Omental fat pad (tissue), 3 donors: ENCODE measurements at regions not wholly inside any gene's neighbourhood (a gene's known extent, or its start where the extent isn't known, plus 50 kb on each side); places are given as distances from the start of the nearest gene placed in this dataset.

Experiments
- ATAC-seq: fragments of 150-250 bp; one replicate; pipeline ENCODE4 v1.9.1; 2016; ENCODE audit warnings: mild to moderate bottlenecking, moderate library complexity; ENCODE audit not compliant: low FRiP score
- DNase-seq: peaks from one replicate; pipeline ENCODE4 v3.0.0-alpha.2; 2019; ENCODE audit warnings: low spot score
- TF ChIP-seq, protein P1 (sequence below), 3 donors: fragments of 450-650 bp; IDR thresholded peaks; one replicate each; pipeline ENCODE4 v1.5.1; 2016 to 2017; ENCODE audit warnings: antibody characterized with exemption in 3 of 3, mild to moderate bottlenecking in 3 of 3, moderate library complexity in 2 of 3

- TF ChIP-seq, protein P1, sequence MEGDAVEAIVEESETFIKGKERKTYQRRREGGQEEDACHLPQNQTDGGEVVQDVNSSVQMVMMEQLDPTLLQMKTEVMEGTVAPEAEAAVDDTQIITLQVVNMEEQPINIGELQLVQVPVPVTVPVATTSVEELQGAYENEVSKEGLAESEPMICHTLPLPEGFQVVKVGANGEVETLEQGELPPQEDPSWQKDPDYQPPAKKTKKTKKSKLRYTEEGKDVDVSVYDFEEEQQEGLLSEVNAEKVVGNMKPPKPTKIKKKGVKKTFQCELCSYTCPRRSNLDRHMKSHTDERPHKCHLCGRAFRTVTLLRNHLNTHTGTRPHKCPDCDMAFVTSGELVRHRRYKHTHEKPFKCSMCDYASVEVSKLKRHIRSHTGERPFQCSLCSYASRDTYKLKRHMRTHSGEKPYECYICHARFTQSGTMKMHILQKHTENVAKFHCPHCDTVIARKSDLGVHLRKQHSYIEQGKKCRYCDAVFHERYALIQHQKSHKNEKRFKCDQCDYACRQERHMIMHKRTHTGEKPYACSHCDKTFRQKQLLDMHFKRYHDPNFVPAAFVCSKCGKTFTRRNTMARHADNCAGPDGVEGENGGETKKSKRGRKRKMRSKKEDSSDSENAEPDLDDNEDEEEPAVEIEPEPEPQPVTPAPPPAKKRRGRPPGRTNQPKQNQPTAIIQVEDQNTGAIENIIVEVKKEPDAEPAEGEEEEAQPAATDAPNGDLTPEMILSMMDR (IDR thresholded peaks at IDR 0.05): no peak
- ATAC-seq: no peak
- no peak for DNase-seq
Measured at GRCh38 chr2:121052023-121052422, 233.0 kb downstream of the TFCP2L1 start.

- DNase-seq: no peak
- TF ChIP-seq, protein P1 (IDR thresholded peaks at IDR 0.05): no peak
- ATAC-seq: no peak
Measured at GRCh38 chr2:121052521-121052920, 232.5 kb downstream of the TFCP2L1 start.

GRCh38 chr2:121055088-121055487, 229.9 kb downstream of the TFCP2L1 start:
- ATAC-seq (no peak), DNase-seq (no peak)
- TF ChIP-seq, protein P1 (IDR thresholded peaks at IDR 0.05): no peak

DNA sequence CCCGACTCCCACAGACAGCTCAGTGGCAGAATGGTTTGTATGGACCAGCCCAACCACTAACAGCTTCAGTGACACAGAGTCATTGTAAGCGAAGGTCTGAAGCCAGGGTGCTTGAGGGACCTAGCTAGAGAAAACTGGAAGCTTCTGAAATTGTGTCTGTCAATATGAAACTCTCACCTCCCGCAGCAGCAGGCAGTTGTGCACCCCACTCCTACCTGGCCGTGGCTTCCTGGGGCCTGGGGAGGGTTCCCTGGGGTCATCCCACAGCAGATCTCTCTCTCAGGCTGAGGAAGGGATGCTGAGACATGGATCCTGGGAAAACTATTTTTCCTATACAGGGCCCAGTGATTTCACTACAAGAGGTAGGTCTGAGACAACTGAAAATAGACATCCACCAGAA, 229.5 kb downstream of the TFCP2L1 start:
- DNase-seq (no peak), ATAC-seq (no peak)
- TF ChIP-seq, protein P1 (IDR thresholded peaks at IDR 0.05): no peak

GRCh38 chr2:121058852-121059558, 226.0 kb downstream of the TFCP2L1 start:
- ATAC-seq: no peak
- TF ChIP-seq, protein P1 (IDR thresholded peaks at IDR 0.05): no peak
- no peak for DNase-seq

DNA sequence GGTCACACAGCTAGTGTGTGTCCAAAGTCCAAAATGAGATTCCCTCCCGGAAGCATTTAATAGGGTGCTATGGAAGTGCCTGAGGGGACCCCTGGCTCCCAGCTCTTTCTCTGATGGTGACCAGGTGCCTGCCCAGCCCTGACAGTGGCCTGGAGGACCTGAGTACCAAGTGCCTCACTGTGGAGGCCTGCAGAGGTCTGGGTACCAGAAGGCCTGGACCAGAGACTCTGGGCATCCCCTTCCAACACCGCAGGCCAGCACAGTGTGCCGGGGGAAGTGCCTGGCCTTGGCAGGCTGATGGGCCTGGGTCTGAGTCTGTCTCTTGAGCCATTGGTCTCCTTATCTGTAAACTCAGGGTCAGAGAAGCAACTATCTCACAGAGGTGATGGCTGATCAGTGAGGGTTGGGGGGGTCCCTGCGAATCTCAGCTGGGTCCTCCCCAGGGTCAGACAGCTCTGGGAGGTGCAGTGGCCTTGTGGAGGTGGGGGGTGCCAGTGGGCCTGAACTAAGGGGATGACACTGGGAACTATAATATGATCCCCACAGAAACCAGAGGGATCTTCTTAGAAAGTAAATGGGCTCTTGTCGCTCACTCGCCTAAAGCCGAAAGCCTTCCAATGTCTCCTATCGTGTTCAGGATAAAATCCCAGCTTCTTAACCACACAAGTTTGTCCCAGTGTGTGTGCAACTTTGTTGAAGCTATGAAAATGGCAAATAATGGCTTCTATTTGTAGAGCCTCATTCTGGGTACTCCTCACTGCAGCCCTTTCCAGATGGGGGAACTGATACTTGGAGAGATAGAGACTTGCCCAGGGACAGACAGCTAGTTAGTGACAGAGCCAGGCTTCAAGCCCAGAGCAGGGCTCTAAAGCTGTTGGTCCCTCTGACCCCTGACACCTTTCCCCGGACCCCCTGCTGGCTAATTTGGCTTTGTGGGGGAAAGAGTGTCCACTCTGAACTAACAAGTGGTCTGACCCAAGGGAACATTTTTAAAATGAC, 225.1 kb downstream of the TFCP2L1 start:
- TF ChIP-seq, protein P1 (IDR thresholded peaks at IDR 0.05): no peak
- ATAC-seq: no peak
- no peak for DNase-seq
